Uterus (tissue), 2 donors: ENCODE measurements at regions not wholly inside any gene's neighbourhood (a gene's known extent, or its start where the extent isn't known, plus 50 kb on each side); places are given as distances from the start of the nearest gene placed in this dataset.

Source experiments
- POLR2A ChIP-seq, 2 donors: fragments of 450-650 bp; IDR thresholded peaks; one replicate each; pipeline ENCODE4 v1.6.1; 2016; ENCODE audit warnings: antibody characterized with exemption in 2 of 2, mild to moderate bottlenecking in 1 of 2, moderate library complexity in 1 of 2
- TF ChIP-seq, protein P1 (sequence below), 4 experiments: fragments of 200-600 bp in 2 of 4; fragments of 450-650 bp in 2 of 4; sonication (generic) in 2 of 4; IDR thresholded peaks; one replicate each; pipeline ENCODE4 v1.5.1; 2016 to 2019; ENCODE audit warnings: antibody characterized with exemption in 4 of 4, mild to moderate bottlenecking in 2 of 4, moderate library complexity in 1 of 4

- TF ChIP-seq, protein P1, sequence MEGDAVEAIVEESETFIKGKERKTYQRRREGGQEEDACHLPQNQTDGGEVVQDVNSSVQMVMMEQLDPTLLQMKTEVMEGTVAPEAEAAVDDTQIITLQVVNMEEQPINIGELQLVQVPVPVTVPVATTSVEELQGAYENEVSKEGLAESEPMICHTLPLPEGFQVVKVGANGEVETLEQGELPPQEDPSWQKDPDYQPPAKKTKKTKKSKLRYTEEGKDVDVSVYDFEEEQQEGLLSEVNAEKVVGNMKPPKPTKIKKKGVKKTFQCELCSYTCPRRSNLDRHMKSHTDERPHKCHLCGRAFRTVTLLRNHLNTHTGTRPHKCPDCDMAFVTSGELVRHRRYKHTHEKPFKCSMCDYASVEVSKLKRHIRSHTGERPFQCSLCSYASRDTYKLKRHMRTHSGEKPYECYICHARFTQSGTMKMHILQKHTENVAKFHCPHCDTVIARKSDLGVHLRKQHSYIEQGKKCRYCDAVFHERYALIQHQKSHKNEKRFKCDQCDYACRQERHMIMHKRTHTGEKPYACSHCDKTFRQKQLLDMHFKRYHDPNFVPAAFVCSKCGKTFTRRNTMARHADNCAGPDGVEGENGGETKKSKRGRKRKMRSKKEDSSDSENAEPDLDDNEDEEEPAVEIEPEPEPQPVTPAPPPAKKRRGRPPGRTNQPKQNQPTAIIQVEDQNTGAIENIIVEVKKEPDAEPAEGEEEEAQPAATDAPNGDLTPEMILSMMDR (IDR thresholded peaks at IDR 0.05): no peak
- TF ChIP-seq POLR2A (IDR thresholded peaks at IDR 0.05): no peak
Measured at GRCh38 chr3:176584413-176585176, 612.7 kb downstream of the TBL1XR1 start.
